OCI-LY3 (cell line): ENCODE measurements at regions not wholly inside any gene's neighbourhood (a gene's known extent, or its start where the extent isn't known, plus 50 kb on each side); places are given as distances from the start of the nearest gene placed in this dataset.

ENCODE experiments used
- CTCF ChIP-seq: fragments of 200-600, 300-600 bp; sonication (generic); IDR thresholded peaks from 2 replicates; pipeline ENCODE4 v1.5.1; 2014; ENCODE audit warnings: antibody characterized with exemption, low read length, low read depth
- EZH2phosphoT487 ChIP-seq: fragments of 200-600 bp; shearing (Covaris generic); IDR thresholded peaks from 2 replicates; pipeline ENCODE4 v1.6.1; 2018; ENCODE audit warnings: antibody characterized with exemption, mixed run types, low read depth

GRCh38 chr3:70558956-70559355 lies 246.5 kb upstream of the MDFIC2 start:
- TF ChIP-seq CTCF (no peak), EZH2phosphoT487 (no peak)
